Activated CD4-positive, alpha-beta T cell treated with anti-CD3 and anti-CD28 coated beads for 4 hours (primary cell): ENCODE measurements at regions not wholly inside any gene's neighbourhood (a gene's known extent, or its start where the extent isn't known, plus 50 kb on each side); places are given as distances from the start of the nearest gene placed in this dataset.

Source experiments
- DNase-seq, 2 donors: peaks; one replicate each; pipeline ENCODE4 v3.0.0-alpha.2; 2020

DNA sequence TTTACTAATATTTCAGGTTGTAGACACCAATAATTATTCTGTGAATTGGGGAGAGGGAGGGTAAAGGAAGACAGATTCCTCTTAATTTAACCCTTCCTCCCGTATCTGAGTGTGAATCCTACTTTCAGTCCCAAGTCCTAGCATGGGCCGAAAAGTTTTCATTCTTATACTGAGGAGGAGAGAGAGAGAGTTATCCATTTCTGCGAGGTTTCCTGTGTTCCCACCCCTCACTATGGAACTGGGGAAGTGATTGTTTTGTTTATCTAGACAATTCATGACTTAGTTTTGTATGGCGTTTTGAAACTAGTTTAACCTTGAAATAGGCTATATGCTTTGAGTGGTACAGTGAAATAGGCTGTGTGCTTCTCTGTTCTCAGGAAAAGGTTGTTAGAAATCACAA, 134.0 kb upstream of the DPYD start:
- DNase-seq, result no peak

- no peak for DNase-seq
Measured at GRCh38 chr1:98054367-98054701, 133.5 kb upstream of the DPYD start.

DNA sequence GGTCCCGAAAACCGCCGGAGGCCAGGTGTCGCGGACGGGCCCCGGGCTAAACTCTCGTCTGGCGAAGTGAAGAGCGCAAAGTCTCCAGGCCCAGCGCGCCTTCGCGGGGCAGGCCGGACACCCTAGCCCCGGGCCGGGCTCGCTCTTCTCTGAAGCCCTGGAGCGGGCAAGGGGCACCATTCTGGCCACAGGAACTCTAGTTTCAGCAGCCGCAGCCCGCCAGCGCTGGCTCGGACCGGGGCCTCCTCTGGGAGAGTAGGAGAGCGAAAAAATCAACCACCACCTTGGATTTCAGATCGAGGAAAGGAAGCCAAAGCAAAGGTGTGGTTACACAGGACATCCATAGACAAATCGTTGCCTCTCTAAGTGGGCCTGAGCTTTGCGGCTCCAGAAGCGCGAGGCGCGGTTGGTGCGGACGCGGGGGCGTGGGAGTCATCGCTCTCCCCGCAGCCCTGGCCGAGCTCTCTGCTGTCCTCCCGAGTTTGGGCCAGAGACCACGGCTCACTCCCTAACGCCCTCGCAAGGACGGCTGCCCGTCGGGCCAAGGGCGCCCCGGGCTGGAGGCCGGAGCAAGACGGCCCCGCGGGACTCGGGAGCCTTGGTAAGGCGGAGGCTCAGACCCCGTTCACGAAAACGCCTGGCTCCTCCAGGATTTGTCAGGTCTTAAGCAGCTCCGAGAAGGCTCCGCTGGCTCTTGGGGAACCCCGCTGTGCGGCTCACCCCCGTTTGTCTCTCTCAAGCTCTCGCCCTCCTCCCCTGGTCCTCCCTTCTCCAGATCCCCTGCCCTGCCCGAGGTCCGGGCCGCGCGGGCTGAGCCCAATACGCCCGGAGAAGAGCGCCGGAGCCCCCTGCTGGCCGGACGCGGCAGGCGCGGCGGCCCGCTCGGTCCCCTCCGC, 132.9 kb upstream of the DPYD start:
- DNase-seq, result peak; percentile 47 to 50

GRCh38 chr1:98051065-98051675, 130.3 kb upstream of the DPYD start:
- peak; percentile 55 to 78 for DNase-seq

- DNase-seq, result no peak
Measured at GRCh38 chr1:98049370-98050135, 128.7 kb upstream of the DPYD start.

GRCh38 chr1:98048751-98049325, 128.0 kb upstream of the DPYD start:
- no peak for DNase-seq

DNA sequence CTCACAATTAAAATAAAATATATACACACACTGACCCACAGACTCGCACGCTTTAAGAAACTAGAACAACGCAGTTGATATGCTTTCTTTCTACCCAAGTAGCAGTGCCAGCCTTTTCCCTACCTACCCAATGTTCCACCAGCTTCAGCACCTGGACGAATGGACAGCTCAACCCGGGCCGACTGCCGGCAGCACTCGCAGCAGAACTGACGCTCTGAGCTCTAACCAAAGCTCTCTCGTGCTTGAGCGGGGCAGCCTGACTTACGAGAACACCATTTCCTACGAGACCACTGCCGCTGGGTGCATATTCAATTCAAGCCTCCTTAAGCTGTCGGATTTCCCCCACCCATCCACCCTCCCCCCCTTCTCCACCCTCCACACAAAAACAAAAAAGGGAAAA, 127.4 kb upstream of the DPYD start:
- DNase-seq, result peak; percentile 36 to 54

DNA sequence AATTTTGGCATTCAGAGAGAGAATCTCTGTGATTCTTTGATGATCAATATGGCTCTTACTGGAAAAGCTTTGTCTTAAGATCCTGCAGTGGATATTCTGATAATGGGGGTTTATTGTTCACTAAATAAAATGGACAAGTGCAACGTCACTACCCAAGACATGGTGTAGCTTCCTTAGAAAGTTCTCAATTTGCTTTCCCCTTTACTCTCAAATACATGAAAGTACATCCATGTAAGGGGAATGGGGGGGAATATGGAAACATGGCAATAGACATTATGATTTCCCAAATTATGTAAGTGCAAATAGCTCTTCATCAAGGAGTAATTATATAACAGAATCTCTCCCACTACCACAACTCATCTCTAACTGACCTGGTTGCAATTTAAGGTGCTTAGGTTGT, 126.3 kb upstream of the DPYD start:
- no peak for DNase-seq

- DNase-seq, result no peak
Measured at GRCh38 chr1:98045767-98046641, 125.2 kb upstream of the DPYD start.

DNA sequence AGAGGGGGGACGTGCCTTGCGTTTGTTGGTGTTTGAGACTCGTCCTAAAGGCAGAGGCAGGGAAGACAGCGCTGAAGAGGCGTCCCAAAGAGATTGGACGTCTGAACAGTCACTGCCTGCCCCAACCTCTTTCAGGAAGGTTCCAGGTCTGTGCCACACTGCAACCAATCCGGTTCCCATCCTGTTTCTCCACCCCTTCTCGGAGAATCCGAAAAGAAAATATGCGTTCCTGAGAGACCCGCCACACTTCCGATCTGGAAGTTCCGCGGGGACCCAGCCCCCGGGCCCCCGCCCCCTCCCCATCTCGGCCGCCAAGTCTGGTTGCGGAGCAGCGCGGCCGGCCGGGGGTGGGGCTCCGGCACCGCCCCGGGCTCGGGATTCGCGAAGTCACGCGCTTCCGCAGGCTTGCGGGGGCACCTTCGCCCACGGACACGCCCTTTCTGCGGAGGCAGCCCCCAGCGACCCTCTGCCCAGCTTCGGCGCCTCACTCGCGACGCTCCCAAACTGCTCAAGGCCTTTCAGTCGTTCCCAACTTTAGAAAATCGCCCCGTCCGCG, 124.5 kb upstream of the DPYD start:
- DNase-seq, result no peak

- no peak for DNase-seq
Measured at GRCh38 chr1:98044766-98045165, 123.9 kb upstream of the DPYD start.

GRCh38 chr1:98044071-98044697, 123.3 kb upstream of the DPYD start:
- no peak for DNase-seq

DNA sequence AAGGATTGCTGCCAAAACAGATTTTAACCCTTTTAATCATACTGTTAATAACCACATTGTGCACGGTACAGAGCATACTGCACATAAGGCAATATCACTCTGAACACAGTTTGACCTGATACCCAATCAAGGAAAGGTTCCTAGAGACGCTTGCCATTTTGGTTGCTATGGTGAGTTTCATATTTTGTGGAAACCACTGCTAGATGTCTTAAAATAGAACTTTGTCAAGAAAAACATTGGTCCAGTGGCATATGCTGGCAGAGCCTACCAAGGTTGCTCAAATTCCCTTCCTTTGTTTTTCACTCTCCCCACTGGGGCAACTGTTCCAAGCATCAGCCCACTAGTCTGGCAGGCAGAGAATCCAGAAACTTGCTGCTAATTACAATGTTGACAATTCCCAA, 114.8 kb upstream of the DPYD start:
- DNase-seq, result no peak

- DNase-seq, result no peak
Measured at GRCh38 chr1:98034505-98034904, 113.7 kb upstream of the DPYD start.

- DNase-seq, result no peak
Measured at GRCh38 chr1:98032958-98033357, 112.1 kb upstream of the DPYD start.

GRCh38 chr1:98030976-98031375, 110.1 kb upstream of the DPYD start:
- DNase-seq, result no peak

DNA sequence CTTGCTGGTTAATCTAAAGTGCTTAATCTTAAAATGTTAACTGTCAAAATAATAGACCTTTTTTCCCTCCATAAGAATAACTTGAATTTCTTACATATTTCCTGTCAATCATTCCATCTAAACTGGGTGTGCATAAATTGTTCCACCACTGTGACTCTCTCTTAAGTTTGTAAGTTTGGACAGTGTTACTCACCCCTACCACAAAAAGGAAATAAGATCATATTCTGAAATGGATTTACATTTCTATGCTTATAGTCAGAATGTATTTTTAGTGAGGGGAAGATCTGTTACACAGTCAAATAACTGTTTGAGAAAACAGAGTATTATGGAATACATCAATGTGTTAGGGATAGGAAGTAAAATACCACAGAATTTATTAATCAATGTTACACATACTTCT, 109.6 kb upstream of the DPYD start:
- no peak for DNase-seq

GRCh38 chr1:98028800-98029199, 108.0 kb upstream of the DPYD start:
- DNase-seq, result no peak

GRCh38 chr1:98027103-98027705, 106.4 kb upstream of the DPYD start:
- no peak for DNase-seq

- DNase-seq, result no peak
Measured at GRCh38 chr1:98025858-98026257, 105.0 kb upstream of the DPYD start.

GRCh38 chr1:98021126-98021525, 100.3 kb upstream of the DPYD start:
- no peak for DNase-seq
